HG03520 (cell line): ENCODE measurements at regions not wholly inside any gene's neighbourhood (a gene's known extent, or its start where the extent isn't known, plus 50 kb on each side); places are given as distances from the start of the nearest gene placed in this dataset.
A peak's percentile ranks its signal among the peaks of the same experiment; 100 is the strongest.
"Not testable (repeated sequence)": the region's sequence is repeated elsewhere in the genome, so short reads cannot be mapped to it uniquely, and the experiment has no call there.

ENCODE experiments used
- ATAC-seq: cut with Tn5 transposase; IDR thresholded peaks from one replicate; pipeline ENCODE4 v1.9.1; 2021; ENCODE audit warnings: mild to moderate bottlenecking, moderate library complexity; ENCODE audit not compliant: unreplicated experiment

- ATAC-seq: peak; percentile 52
These were observed 96.1 kb upstream of the CHD2 start for GRCh38 chr15:92803852-92804609.

GRCh38 chr15:92804610-92804936 is 95.6 kb upstream of the CHD2 start:
- not testable (repeated sequence) for ATAC-seq

- ATAC-seq: no peak
These were observed 94.9 kb upstream of the CHD2 start for GRCh38 chr15:92805080-92805690.

GRCh38 chr15:92806171-92806570 is 94.0 kb upstream of the CHD2 start:
- ATAC-seq: not testable (repeated sequence)

- ATAC-seq: no peak
These were observed 93.4 kb upstream of the CHD2 start for GRCh38 chr15:92806763-92807162.

GRCh38 chr15:92807971-92808571 is 92.1 kb upstream of the CHD2 start:
- no peak for ATAC-seq

GRCh38 chr15:92808598-92809063 is 91.5 kb upstream of the CHD2 start:
- ATAC-seq: peak; percentile 11

GRCh38 chr15:92809064-92809879 is 90.9 kb upstream of the CHD2 start:
- ATAC-seq: peak; percentile 72

GRCh38 chr15:92809880-92810361 is 90.2 kb upstream of the CHD2 start:
- no peak for ATAC-seq

- ATAC-seq: no peak
These were observed 89.5 kb upstream of the CHD2 start for GRCh38 chr15:92810418-92811138.

- no peak for ATAC-seq
These were observed 88.8 kb upstream of the CHD2 start for GRCh38 chr15:92811148-92811913.

GRCh38 chr15:92812271-92812670 is 87.9 kb upstream of the CHD2 start:
- no peak for ATAC-seq

GRCh38 chr15:92813485-92813884 is 86.6 kb upstream of the CHD2 start:
- no peak for ATAC-seq

GRCh38 chr15:92817339-92817886 is 82.7 kb upstream of the CHD2 start:
- ATAC-seq: no peak

- ATAC-seq: no peak
These were observed 81.4 kb upstream of the CHD2 start for GRCh38 chr15:92818651-92819277.

GRCh38 chr15:92819278-92820235 is 80.6 kb upstream of the CHD2 start:
- ATAC-seq: no peak

GRCh38 chr15:92820236-92821021 is 79.7 kb upstream of the CHD2 start:
- peak; percentile 81 for ATAC-seq
